HG02970 (cell line): ENCODE measurements at regions not wholly inside any gene's neighbourhood (a gene's known extent, or its start where the extent isn't known, plus 50 kb on each side); places are given as distances from the start of the nearest gene placed in this dataset.

Source experiments
- ATAC-seq: cut with Tn5 transposase; IDR thresholded peaks from one replicate; pipeline ENCODE4 v1.9.1; 2021; ENCODE audit warnings: mild to moderate bottlenecking, moderate library complexity, moderate number of reproducible peaks; ENCODE audit not compliant: unreplicated experiment, low FRiP score

DNA sequence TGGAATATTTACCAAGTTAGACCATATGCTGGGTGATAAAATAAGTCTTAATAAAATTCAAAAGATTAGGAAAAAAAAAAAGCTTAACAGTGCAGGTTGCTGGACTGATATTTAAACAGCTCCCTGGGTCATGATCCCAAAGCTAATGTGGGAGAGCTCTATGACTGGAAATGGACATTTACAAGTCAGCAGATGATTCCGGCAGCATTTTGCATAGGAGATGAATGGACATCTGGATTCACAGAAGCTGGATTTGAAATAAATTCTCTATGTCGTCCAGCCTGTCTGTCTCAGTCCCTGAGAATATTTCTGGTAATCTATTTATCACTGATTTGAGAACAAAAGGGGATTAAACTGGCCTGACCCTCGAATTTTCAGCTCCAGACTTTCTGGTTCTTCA lies 52.3 kb upstream of the KLHL25 start:
- no peak for ATAC-seq

DNA sequence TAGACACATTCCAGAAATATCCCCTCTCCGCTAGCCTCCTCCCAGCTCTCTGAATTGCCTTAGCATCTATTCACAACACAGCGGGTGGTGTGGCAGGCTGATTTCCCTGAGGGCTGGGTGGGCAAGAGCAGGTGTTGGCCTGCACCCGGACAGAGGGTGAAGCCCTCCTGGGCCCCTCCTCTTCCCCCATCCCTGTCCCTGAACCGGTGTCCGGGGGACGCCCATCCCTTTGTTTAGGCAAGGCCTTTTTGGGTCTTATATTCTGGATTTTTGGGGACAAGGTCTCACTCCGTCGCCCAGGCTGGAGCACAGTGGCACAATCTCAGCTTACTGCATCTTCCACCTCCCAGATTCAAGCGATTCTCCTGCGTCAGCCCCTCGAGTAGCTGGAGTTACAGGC lies 55.2 kb upstream of the KLHL25 start:
- no peak for ATAC-seq

- no peak for ATAC-seq
Observed at GRCh38 chr15:85852969-85853368, 58.2 kb upstream of the KLHL25 start.

DNA sequence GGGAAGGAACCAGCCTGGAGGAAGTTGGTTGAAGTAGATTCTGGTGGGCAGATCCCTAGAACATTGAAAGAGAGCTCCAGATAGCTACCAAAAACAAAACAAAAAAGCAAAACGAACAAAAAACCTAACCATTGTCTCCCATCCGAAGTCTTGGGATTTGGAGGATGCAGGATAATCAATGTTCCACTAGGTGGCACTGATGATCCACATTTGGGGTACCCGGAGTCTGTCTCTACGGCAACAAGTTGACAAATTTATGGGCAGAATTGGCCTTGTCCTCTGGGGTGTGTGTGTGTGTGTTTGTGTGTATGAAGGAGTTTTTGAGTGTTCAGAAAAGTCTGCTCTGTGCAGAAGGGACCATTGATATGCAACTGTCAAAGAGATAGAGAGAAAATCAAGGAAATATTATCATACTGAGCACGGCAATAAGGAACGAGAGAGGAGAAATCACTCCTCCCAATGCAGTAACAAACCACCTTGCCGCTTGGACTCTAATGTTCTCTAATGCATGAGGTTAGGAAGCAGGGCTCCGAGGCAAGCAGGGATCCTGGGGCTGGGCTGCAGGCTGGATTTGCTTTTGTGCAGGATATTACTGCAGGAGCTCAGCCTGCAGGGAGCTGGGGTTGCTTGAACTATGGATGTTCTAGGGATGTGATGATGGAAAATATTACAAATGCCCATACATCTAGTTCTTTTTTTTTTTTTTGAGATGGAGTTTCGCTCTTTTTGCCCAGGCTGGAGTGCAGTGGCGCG lies 59.8 kb upstream of the KLHL25 start:
- no peak for ATAC-seq

DNA sequence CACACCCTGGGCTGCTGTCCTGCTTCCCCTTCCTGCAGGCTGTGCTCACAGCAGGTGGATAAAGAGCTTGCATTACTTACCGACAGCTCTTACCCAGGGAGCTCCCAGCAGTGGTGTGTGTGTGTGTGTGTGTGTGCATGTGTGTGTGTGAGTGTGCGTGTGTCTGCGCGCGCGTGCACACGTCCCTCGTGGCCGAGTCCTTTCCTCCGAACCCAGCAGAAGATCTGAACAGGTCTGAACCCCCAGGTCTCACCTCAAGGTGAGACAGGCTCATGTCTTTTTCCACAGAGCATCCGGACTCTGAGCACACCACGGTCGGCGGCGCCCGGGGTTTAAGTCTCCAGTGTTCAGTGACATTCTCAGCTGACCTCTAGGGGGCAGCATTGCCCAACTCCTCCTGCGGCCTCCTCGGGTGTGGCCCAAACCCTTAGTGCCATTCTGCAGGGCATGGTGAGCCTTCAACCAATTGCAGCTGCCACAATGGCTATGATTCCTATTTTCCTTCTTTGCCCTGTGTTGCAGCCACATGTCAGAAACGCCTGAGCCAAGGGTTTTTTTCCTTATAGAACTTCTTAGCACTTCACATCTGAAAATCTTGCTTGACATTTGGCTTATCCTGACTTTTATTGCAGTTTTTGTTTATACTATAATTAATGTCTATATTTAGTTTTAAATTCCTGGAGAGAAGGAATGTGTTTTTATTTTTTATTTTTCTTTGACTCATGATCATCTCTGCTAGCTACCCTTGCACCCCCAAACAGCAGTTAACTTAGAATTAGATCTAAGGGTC lies 64.1 kb upstream of the KLHL25 start:
- ATAC-seq, result peak; percentile 81

DNA sequence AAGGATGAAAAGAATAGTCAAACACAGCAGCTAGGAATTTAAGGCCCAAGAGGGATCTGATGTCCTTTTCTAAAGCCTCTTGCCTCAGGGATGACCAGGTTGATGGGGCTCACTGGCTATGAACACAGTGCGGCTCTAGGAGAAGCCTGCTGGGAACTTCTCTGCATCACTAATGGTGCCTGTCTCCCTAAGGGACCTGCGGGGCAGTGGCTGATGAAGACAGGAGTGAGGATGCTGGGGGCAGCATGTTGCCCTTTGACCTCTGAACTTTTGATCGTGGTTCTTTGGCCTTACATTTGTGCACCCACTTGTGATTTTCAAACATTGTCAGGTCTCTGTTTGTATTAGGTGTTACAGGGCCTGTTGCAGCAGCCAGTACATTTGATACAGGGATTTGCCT lies 64.9 kb upstream of the KLHL25 start:
- no peak for ATAC-seq

- no peak for ATAC-seq
Observed at GRCh38 chr15:85860394-85861161, 65.9 kb upstream of the KLHL25 start.

DNA sequence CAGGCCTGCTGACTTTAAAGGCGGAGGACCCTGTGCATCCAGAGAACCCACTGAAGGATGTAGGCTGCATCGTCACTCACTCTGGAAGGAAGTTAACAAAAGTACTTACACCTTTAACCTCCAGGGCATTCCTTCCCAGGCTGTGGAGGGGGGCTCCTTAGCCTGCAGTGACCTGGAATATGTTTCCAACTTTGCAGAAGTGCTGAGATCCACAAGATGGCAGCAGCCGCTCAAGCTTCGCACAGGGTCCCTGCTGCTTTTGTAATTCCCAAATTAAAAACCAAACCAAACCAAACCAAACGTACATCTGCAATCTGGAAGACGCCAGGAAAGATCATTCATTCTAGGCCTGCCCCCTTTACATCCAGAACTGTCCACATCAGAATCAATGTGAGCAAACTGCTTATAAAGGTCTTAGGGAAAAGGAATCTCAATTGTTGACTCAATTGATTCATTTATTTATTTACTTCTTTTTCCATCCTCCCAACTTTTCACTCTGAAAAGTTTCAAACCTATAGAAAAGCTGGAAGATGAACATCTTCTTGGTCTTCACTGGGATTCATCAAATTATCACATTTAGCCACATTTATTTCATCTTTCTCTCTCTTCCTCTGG lies 70.5 kb upstream of the KLHL25 start:
- no peak for ATAC-seq

- no peak for ATAC-seq
Observed at GRCh38 chr15:85867250-85867649, 72.5 kb upstream of the KLHL25 start.

- no peak for ATAC-seq
Observed at GRCh38 chr15:85869124-85869523, 74.4 kb upstream of the KLHL25 start.

DNA sequence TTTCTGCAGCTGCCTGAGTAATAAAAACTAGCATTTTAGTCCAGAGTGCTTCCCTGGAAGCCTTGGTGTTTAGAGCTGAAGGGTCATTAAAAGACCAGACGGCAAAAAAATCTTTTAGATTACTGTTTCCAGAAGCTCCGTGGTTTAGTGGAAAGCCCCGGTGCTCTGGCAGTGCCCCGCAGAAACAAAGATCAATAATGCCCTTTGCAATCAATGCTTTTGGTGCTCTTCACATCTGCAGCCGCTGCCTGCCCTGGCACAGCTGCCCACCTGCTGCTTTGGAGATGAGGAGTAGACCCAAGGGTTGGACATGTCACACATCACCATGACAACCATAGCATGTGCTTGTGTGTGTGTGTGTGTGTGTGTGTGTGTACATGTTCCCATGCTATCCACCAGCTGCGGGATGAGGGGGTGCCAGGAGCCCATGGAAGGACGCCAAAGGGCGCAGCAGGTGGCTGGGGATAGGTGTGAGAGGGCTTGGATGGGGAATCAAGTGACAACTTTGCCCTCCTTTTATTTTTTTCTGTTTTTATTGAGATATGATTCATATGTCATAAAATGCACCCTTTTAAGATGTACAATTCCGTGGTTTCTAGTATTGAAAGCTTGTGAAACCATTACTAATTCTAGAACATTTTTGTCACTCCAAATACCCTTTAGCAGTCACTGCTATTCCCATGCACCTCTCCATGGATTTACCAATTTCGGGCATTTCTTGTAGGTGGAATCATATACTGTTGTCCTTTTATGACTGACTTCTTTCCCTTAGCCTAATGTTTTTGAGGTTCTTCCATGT lies 75.7 kb upstream of the KLHL25 start:
- no peak for ATAC-seq

- no peak for ATAC-seq
Observed at GRCh38 chr15:85871545-85871944, 76.8 kb upstream of the KLHL25 start.

- ATAC-seq, result no peak
Observed at GRCh38 chr15:85872125-85872524, 77.4 kb upstream of the KLHL25 start.

DNA sequence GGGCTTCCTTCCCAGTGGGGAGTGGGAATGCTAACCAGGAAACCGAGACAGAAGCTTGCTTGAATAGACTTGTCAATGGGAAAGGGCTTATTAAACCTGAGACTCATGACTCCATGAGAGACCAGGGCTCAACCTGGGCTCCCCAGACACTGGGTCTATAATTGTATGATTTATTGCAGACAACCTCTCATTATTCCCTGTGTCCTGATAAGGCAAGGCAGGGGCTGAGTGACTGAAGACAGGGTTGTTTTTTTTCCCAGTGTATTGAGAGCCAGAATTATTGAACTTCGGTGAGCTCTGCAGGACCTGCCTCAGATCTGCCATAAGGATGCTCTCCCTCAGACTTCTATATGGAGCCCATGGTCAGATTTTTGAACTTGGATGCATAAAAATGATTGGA lies 79.5 kb upstream of the KLHL25 start:
- no peak for ATAC-seq

DNA sequence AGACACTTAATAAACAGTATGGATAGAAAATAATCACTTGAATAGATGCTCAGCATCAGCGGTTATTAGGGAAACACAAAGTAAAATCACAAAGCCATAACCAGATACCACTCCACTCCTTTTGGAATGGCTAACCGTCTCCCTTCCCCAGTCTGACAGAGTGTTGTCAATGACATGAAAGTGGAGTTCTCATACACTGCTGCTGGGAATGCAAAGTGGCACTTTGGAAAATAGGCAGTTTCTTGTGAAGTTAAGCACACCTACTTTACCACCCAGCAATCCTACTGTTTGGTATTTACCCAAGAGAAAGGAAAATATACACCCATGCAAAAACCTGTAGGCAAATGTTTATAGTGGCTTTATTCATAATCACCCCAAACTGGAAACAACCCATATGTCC lies 81.0 kb upstream of the KLHL25 start:
- ATAC-seq, result no peak

- ATAC-seq, result no peak
Observed at GRCh38 chr15:85878828-85879225, 84.1 kb upstream of the KLHL25 start.

DNA sequence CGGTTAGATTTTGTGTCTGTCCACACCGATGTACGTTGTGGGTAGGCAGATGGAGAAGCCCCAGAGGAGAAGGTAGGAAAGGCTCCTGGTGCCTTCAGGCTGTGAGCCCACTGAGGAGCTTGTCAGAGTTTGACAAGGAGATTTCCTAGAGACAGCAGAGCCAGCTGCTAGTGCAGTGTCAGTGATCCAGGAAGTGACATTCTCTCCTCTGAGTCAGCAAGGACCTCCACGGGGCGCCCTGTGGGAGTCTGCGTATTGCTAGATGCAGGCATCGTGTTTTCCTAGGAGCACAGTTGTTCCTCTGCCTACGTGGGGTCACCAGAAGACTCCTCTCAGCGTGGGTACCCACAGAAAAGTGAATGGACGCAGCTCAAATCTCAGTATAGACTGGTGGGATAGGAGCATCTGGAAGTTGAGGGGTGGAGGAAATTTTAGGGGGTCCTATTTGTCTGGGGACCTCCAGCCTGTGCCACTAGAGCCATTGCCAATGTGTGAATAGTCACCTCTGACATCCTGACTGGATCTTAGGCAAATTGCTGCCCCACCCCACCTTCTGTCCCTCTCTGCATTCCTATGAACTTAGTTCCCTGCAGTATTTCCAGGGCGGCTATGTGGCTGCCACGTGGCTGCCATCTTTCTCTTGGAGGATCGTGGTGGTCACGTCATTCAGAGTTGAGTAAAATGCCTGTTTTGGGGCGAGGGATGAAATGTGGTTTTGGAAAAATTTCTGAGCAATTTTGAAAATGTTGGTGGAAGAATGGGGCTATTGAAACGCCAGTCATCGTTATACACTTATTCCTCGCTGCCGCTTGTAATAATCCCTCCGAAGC lies 84.8 kb upstream of the KLHL25 start:
- no peak for ATAC-seq

GRCh38 chr15:85880501-85881190 lies 85.9 kb upstream of the KLHL25 start:
- ATAC-seq, result no peak
